GM12891 (cell line): ENCODE measurements at regions not wholly inside any gene's neighbourhood (a gene's known extent, or its start where the extent isn't known, plus 50 kb on each side); places are given as distances from the start of the nearest gene placed in this dataset.

Source experiments
- POLR2A ChIP-seq: IDR thresholded peaks from 2 replicates; pipeline ENCODE4 v1.6.1; 2011; ENCODE audit warnings: low read depth, low read length, control low read depth
- TAF1 ChIP-seq: IDR thresholded peaks from 2 replicates; pipeline ENCODE4 v1.6.1; 2011; ENCODE audit warnings: low read depth, low read length, control low read depth

GRCh38 chr18:26700201-26700600 lies 151.8 kb upstream of the KCTD1 start:
- TF ChIP-seq POLR2A, result no peak
- TF ChIP-seq TAF1, result no peak
